B cell (primary cell): ENCODE measurements at regions not wholly inside any gene's neighbourhood (a gene's known extent, or its start where the extent isn't known, plus 50 kb on each side); places are given as distances from the start of the nearest gene placed in this dataset.

Experiments
- ATAC-seq: fragments of 200-7000 bp; cut with Tn5 transposase; one replicate; pipeline ENCODE4 v1.10.0; 2021; ENCODE audit warnings: low read depth, mild to moderate bottlenecking, moderate number of reproducible peaks, moderate library complexity
- CTCF ChIA-PET: fragments of 350-600 bp; sonication (Branson Sonifier 250); formaldehyde crosslinking; loops from one replicate; lab custom pipeline; 2021; ENCODE audit warnings: antibody characterized with exemption, inconsistent platforms; lab: Charles Lee
- POLR2A ChIA-PET: fragments of 350-600 bp; sonication (Branson Sonifier 250); formaldehyde crosslinking; loops from one replicate; lab custom pipeline; 2021; ENCODE audit warnings: antibody characterized with exemption; lab: Charles Lee
- DNase-seq: peaks from one replicate; pipeline ENCODE4 v3.0.0; 2013
- H2AFZ ChIP-seq: 2 replicates; pipeline ENCODE4 v1.6.1; 2012; ENCODE audit warnings: mild to moderate bottlenecking, low read depth, low read length; ENCODE audit not compliant: insufficient read depth, poor library complexity, severe bottlenecking
- H3K27ac ChIP-seq, 2 donors: 1 replicate in 1 of 2; 2 replicates in 1 of 2; pipeline ENCODE4 v1.5.1; 2012 to 2013; ENCODE audit warnings: low read length in 2 of 2, mild to moderate bottlenecking in 2 of 2, moderate library complexity in 1 of 2
- H3K27me3 ChIP-seq, 4 experiments: fragments of 200-600 bp in 1 of 4; sonication (generic) in 1 of 4; replicated peaks in 1 of 4; 1 replicate in 2 of 4; 2 replicates in 2 of 4; pipeline versions ENCODE4 v1.6.1 to v1.7.0; 2013 to 2016; ENCODE audit warnings: low read length in 3 of 4, mild to moderate bottlenecking in 2 of 4, mixed read lengths in 1 of 4, moderate library complexity in 1 of 4; ENCODE audit not compliant: insufficient read depth in 4 of 4, control insufficient read depth in 3 of 4; ENCODE audit errors: control extremely low read depth in 1 of 4
- H3K36me3 ChIP-seq, 2 experiments: replicated peaks in 1 of 2; 1 replicate in 1 of 2; 2 replicates in 1 of 2; pipeline versions ENCODE4 v1.6.1 to v1.7.1; 2013; ENCODE audit warnings: low read length in 1 of 2; ENCODE audit not compliant: insufficient read depth in 2 of 2, control insufficient read depth in 1 of 2; ENCODE audit errors: control extremely low read depth in 1 of 2, extremely low read depth in 1 of 2
- H3K4me1 ChIP-seq, 2 donors: fragments of 200-600 bp in 1 of 2; sonication (generic) in 1 of 2; 1 replicate in 1 of 2; 2 replicates in 1 of 2; pipeline versions ENCODE4 v1.5.1 to v1.6.1; 2013 to 2017; ENCODE audit warnings: low read length in 2 of 2; ENCODE audit not compliant: control insufficient read depth in 2 of 2, insufficient read depth in 2 of 2
- H3K4me2 ChIP-seq: replicated peaks from 2 replicates; pipeline ENCODE3; 2012; ENCODE audit warnings: mild to moderate bottlenecking, low read depth, low read length; ENCODE audit not compliant: poor library complexity, severe bottlenecking
- H3K4me3 ChIP-seq, 5 experiments: fragments of 200-600 bp in 1 of 5; sonication (generic) in 1 of 5; 1 replicate in 3 of 5; 2 replicates in 2 of 5; pipeline versions ENCODE4 v1.5.1 to v1.7.0; 2011 to 2016; ENCODE audit warnings: low read length in 4 of 5, mild to moderate bottlenecking in 4 of 5, low read depth in 2 of 5, control low read depth in 1 of 5, moderate library complexity in 1 of 5; ENCODE audit not compliant: insufficient read depth in 1 of 5; ENCODE audit errors: control extremely low read depth in 1 of 5, extremely low read depth in 1 of 5
- H3K79me2 ChIP-seq: fragments of 200-600 bp; sonication (generic); one replicate; pipeline ENCODE4 v1.6.0; 2016; ENCODE audit warnings: low read length; ENCODE audit not compliant: control insufficient read depth, insufficient read depth
- H3K9ac ChIP-seq: fragments of 200-600 bp; sonication (generic); 2 replicates; pipeline ENCODE4 v1.6.1; 2017; ENCODE audit warnings: mild to moderate bottlenecking, low read length, moderate library complexity
- H3K9me3 ChIP-seq, 3 donors: one replicate each; pipeline versions ENCODE4 v1.6.1 to v1.7.1; 2013; ENCODE audit warnings: low read length in 2 of 3; ENCODE audit not compliant: control insufficient read depth in 2 of 3, insufficient read depth in 1 of 3; ENCODE audit errors: control extremely low read depth in 1 of 3
- H4K20me1 ChIP-seq: 2 replicates; pipeline ENCODE4 v1.6.0; 2012; ENCODE audit warnings: mild to moderate bottlenecking, low read length; ENCODE audit not compliant: insufficient read depth, control insufficient read depth, poor library complexity, severe bottlenecking
- H3K27ac Mint-ChIP-seq: one replicate; pipeline ENCODE4 v1.8.0; 2021; ENCODE audit warnings: mixed read lengths
- H3K27me3 Mint-ChIP-seq: one replicate; pipeline ENCODE4 v1.8.0; 2021; ENCODE audit warnings: mixed read lengths
- H3K4me1 Mint-ChIP-seq: one replicate; pipeline ENCODE4 v1.8.0; 2021; ENCODE audit warnings: mixed read lengths
- H3K4me3 Mint-ChIP-seq: one replicate; pipeline ENCODE4 v1.8.0; 2021; ENCODE audit warnings: mixed read lengths
- H3K9me3 Mint-ChIP-seq: one replicate; pipeline ENCODE4 v1.8.0; 2022; ENCODE audit warnings: mixed read lengths; ENCODE audit not compliant: insufficient read depth
- EZH2 ChIP-seq: IDR thresholded peaks from 2 replicates; pipeline ENCODE4 v1.6.1; 2012; ENCODE audit warnings: borderline replicate concordance, low read depth, mild to moderate bottlenecking, moderate library complexity, low read length; ENCODE audit not compliant: insufficient read depth, poor library complexity, severe bottlenecking
- WGBS: methylation state at CpG from one replicate; pipeline ENCODE4 v1.1.5; 2013; ENCODE audit warnings: missing lambda C conversion rate; ENCODE audit not compliant: insufficient coverage; 5-methylcytosine and 5-hydroxymethylcytosine counted together
- intact Hi-C: fragments of 100-400 bp; cut with micrococcal nuclease; formaldehyde crosslinking; loops from one replicate; pipeline ENCODE4 v1.10.0; 2022
- TF ChIP-seq, protein P1 (sequence below): fragments of 200-600 bp; IDR thresholded peaks from one replicate; pipeline ENCODE4 v1.8.0; 2022; ENCODE audit warnings: antibody characterized with exemption, mild to moderate bottlenecking

DNA sequence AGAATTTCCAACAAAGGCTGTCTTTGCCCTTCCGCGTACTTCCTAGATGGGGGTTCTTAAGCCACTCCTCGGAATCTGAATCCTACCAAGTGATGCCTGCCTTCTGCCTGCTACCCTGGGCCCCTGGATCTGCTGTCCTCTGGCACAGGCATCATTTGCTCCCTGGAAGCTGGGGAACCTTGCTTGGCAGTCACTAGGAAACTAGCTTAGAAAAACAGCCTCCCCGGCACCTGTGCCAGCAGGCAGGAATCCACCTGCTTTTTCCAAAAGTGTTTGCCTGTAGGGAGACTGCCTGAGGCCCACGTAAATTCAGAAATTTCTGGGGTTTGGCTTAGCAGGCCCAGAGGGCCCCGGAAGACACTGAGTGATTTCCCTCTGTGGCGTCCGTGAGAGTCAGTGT, 442.4 kb downstream of the TSHZ3 start:
- no peak overlapping the region for H3K4me3 ChIP-seq
- TF ChIP-seq, protein P1, sequence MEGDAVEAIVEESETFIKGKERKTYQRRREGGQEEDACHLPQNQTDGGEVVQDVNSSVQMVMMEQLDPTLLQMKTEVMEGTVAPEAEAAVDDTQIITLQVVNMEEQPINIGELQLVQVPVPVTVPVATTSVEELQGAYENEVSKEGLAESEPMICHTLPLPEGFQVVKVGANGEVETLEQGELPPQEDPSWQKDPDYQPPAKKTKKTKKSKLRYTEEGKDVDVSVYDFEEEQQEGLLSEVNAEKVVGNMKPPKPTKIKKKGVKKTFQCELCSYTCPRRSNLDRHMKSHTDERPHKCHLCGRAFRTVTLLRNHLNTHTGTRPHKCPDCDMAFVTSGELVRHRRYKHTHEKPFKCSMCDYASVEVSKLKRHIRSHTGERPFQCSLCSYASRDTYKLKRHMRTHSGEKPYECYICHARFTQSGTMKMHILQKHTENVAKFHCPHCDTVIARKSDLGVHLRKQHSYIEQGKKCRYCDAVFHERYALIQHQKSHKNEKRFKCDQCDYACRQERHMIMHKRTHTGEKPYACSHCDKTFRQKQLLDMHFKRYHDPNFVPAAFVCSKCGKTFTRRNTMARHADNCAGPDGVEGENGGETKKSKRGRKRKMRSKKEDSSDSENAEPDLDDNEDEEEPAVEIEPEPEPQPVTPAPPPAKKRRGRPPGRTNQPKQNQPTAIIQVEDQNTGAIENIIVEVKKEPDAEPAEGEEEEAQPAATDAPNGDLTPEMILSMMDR = no peak
- no peak for TF ChIP-seq EZH2
- H3K9ac ChIP-seq = no peak overlapping the region
- H3K9me3 ChIP-seq = peaks cover 0 to 23% (median 0%) of the 10 kb centered on the region in 3 donors
- no peak overlapping the region for H2AFZ ChIP-seq
- intact Hi-C loops = no loop called here
- no peak overlapping the region for H3K4me2 ChIP-seq
- H3K27ac ChIP-seq = no peak overlapping the region
- no peaks in the 10 kb centered on the region for H3K27me3 ChIP-seq
- H3K4me1 ChIP-seq = no peaks in the 10 kb centered on the region
- POLR2A ChIA-PET = no interaction called here
- Mint-ChIP-seq H3K4me3 (no peak overlapping the region), H3K9me3 (no peaks in the 10 kb centered on the region), H3K27ac (no peak overlapping the region), H3K4me1 (no peaks in the 10 kb centered on the region), H3K27me3 (no peaks in the 10 kb centered on the region)
- H3K36me3 ChIP-seq = no peaks in the 10 kb centered on the region
- CTCF ChIA-PET = no interaction called here
- WGBS = 98% methylated on average over 5 of the region's 8 CpGs
- DNase-seq (no peak), ATAC-seq (no peak)
- H3K79me2 ChIP-seq = no peaks in the 10 kb centered on the region
- H4K20me1 ChIP-seq = no peaks in the 10 kb centered on the region

DNA sequence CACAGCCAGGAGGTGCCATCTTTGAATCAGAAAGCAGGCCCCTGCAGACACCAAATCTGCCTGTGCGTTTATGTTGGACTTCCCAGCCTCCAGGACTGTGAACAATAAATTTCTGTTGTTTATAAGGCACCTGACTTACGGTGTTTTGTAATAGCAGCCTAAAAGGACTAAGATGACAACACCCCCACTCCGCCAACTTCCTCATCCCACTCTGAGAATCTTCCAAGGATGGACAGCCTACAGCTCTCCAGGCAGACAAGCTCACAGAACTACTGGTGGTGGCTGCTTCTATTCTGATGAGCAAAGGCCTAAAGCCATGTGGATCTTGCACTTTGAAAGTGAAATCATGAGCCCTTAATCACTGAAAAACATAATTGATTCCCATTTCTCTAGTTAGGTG, 449.2 kb downstream of the TSHZ3 start:
- ATAC-seq = no peak
- intact Hi-C loops = no loop called here
- Histone ChIP-seq H3K27me3 (no peaks in the 10 kb centered on the region), H3K9me3 (peaks cover 0 to 14% (median 0%) of the 10 kb centered on the region in 3 donors), H3K36me3 (no peaks in the 10 kb centered on the region), H3K9ac (no peak overlapping the region), H3K4me3 (no peak overlapping the region), H3K4me2 (no peak overlapping the region), H4K20me1 (no peaks in the 10 kb centered on the region), H3K27ac (no peak overlapping the region), H3K79me2 (no peaks in the 10 kb centered on the region), H3K4me1 (no peaks in the 10 kb centered on the region), H2AFZ (no peak overlapping the region)
- Mint-ChIP-seq H3K27me3 (no peaks in the 10 kb centered on the region), H3K27ac (no peak overlapping the region), H3K9me3 (no peaks in the 10 kb centered on the region), H3K4me3 (no peak overlapping the region), H3K4me1 (no peaks in the 10 kb centered on the region)
- ChIA-PET POLR2A (no interaction called here), CTCF (no interaction called here)
- DNase-seq = no peak
- WGBS = 100% methylated on average over 1 of the region's 3 CpGs
- TF ChIP-seq EZH2 = no peak
- TF ChIP-seq, protein P1 = no peak
